COLO829 (cell line): ENCODE measurements at regions not wholly inside any gene's neighbourhood (a gene's known extent, or its start where the extent isn't known, plus 50 kb on each side); places are given as distances from the start of the nearest gene placed in this dataset.
"Not testable (repeated sequence)": the region's sequence is repeated elsewhere in the genome, so short reads cannot be mapped to it uniquely, and the experiment has no call there.

ENCODE experiments used
- DNase-seq: peaks from one replicate; pipeline ENCODE4 v3.0.0; 2012; ENCODE audit warnings: low spot score

- DNase-seq = no peak
These were observed 368.5 kb downstream of the DOK5 start for GRCh38 chr20:54843865-54844264.

GRCh38 chr20:54843431-54843830, 368.0 kb downstream of the DOK5 start:
- DNase-seq = no peak

DNA sequence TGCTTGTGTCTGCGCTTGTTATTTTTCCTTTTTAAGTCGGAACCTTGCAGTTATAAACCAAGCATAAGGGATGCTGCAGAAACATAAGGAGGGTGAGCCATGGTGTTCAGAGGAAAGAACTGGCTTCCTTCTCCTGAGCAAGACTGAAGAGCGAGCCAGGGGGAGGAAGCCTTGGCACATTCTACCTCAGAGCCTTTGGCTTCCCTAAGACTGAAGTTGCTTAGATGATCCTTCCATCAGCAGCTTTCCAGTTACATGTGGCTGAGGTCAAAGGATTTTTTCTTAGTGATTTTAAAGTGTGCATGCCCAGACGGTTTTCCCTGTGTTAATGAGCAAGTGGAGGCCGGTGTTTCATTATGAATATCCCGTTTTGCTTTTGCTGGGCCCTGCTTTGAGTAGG, 363.8 kb downstream of the DOK5 start:
- no peak for DNase-seq

DNA sequence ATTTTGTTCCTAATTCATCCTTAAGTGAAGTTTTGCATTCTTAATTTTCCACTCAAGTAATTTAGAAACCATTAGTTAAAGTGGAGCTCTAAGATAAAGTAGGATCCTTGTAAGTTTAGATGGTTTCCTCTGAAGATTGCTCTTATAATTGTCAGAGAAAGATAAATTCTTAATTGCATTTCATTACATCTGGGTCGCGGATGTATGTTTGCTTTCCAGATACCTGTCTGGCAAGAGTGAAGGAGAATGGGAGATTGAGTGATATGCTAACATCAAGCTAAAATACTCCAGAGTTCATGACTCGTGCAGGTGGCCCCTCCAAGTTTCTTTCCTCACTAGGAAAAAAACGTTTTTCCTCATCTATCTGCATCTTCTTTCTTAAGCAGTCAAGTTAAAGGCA, 361.8 kb downstream of the DOK5 start:
- DNase-seq = no peak

DNA sequence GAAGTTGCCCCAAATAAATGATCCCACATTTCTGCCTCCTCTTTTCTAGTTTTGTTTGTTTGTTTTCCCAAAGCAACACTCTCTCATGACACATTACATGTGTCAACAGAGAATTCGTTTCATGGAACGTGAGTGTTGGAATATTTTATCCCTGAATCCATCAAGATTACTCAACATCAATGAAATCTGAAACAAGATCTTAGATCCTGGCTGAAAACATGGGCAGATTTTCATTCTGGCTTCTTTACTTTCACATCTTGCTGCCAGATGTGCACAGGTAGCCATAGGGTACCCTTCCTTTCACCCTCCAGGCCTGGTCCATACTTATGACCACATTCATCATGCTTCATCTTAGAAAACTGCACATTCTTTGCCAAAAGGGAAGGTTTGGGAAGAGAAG, 347.0 kb downstream of the DOK5 start:
- DNase-seq = no peak

- DNase-seq = no peak
These were observed 345.0 kb downstream of the DOK5 start for GRCh38 chr20:54820392-54820791.

DNA sequence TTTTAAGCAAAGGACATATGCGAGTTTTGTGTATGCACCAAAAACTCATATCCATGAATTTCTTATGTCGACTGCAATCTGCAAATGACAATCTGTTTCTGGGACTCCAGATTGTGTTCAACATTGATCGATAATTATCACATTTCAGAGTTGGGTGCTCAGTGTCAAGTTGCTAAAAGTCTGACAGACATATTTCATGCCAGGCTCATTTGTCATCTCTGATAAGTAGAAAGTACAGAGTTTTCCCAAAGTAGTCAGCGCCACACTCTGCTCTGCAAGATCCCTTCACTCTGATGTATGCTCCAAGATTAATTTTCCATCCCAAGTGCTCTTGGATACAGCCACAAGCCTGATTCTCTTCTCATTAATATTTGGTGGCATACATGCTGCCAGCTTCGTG, 331.1 kb downstream of the DOK5 start:
- no peak for DNase-seq

GRCh38 chr20:54794874-54795273, 319.5 kb downstream of the DOK5 start:
- DNase-seq = no peak

DNA sequence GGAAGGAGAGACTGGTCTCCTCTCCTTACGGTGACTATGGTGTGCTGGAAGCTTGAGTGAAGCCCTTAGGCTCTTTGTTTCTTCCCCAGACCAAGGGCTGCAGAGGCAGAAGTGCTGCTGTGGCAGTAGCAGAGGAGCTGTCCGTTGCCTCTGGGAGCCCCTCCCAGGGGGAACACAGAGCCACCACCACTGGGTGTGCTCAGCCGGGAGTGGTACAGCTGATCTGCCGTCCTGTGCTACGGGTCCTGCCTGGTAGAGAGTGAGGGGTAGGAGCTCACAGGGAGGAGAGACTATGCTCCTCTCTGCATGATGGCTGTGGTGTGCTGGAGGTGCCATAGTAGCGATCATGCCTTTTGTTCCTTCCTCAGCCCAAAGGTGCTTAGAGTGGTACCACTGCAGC, 318.7 kb downstream of the DOK5 start:
- DNase-seq = no peak

DNA sequence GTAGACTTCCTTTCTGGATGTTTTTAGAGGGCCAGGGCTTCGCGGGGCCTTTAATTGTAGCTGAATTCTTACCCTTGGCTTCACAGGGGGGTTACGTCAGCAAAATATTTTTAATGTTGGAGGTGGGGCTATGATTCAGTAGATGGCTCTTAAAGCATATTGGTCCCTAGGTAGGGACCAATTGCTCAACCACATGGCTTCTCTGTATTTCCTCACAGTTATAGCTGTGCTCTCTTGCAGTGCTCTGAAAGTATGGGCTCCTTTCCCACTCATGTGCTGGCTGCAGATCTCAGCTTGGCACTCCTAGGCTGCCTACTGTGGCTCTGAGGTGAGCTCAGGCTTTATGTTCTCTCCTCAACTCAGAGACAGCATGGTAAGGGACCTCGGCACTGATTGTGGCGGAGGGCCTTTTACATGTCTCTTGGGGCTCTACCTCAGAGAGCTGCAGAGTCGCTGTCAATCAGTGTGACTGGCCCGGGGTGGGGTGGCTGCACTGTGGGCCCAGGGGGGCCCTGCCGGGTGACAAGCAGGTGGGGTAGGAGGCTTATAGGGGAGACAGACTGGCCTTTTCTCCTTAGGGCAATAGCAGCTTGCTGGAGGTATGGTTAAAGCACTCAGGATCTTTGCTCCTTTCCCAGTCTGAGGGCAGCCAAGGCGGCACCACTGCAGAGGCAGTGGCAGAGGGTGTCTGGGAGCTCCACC, 318.0 kb downstream of the DOK5 start:
- no peak for DNase-seq

DNA sequence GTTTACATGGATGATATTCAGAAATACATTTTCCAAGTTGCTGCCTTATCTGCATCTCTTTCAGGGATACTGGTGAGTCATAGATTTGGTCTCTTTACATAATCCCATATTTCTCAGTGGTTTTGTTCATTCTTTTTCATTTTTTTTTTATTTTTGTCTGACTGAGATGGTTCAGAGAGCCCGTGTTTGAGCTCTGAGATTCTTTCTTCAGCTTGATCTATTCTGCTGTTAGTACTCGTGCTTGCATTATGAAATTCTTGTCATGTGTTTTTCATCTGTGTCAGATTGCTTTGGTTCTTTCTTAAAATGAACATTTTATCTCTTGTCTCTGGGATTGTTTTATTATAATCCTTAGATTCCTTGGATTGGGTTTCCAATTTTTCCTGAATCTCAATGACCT, 317.3 kb downstream of the DOK5 start:
- DNase-seq = no peak

- DNase-seq = not testable (repeated sequence)
These were observed 312.9 kb downstream of the DOK5 start for GRCh38 chr20:54788260-54788659.

GRCh38 chr20:54782758-54783157, 307.4 kb downstream of the DOK5 start:
- not testable (repeated sequence) for DNase-seq

GRCh38 chr20:54774426-54774825, 299.0 kb downstream of the DOK5 start:
- DNase-seq = no peak

- no peak for DNase-seq
These were observed 298.2 kb downstream of the DOK5 start for GRCh38 chr20:54773643-54774000.

- no peak for DNase-seq
These were observed 297.7 kb downstream of the DOK5 start for GRCh38 chr20:54772893-54773642.

- DNase-seq = no peak
These were observed 291.1 kb downstream of the DOK5 start for GRCh38 chr20:54766483-54766882.

DNA sequence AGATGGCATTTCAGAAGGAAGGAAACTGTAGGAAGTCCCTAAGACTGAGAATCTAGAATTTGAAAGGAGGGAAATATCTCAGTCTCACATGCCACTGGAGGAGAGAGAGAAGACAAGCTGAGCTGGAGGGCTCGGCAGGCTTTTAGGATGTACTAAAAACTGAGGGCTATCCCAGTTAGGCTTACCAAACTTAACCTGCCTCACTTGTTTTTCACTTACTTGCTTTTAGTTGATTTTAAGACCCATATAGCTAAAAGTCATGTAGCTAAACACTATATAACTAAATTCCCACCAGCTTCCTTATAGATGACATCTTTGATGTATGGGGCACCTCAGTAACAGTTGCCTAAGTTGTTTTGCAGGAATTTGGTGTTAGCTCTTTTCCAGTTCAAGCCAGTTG, 288.0 kb downstream of the DOK5 start:
- no peak for DNase-seq

- no peak for DNase-seq
These were observed 284.2 kb downstream of the DOK5 start for GRCh38 chr20:54759589-54759988.

DNA sequence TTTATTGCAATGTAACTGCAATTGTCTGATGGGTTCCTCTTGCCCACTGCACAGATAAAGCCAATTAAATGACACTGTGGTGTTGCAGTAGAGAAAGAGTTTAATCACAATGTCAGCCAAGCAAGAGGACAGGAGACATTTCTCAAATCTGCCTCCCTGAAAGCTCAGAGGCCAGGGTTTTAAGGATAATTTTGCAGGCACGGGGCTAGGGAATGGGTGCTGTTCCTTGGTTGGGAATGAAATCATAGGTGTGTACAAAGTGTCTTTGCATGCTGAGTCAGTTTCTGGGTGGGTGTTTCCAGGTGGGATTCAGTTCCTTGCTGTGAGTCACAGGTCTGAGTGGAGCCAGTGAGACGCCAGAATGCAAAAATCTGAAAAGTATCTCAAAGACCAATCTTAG, 271.4 kb downstream of the DOK5 start:
- DNase-seq = no peak

GRCh38 chr20:54745780-54746179, 270.4 kb downstream of the DOK5 start:
- no peak for DNase-seq

GRCh38 chr20:54744097-54744496, 268.7 kb downstream of the DOK5 start:
- no peak for DNase-seq

- no peak for DNase-seq
These were observed 266.8 kb downstream of the DOK5 start for GRCh38 chr20:54742193-54742592.

DNA sequence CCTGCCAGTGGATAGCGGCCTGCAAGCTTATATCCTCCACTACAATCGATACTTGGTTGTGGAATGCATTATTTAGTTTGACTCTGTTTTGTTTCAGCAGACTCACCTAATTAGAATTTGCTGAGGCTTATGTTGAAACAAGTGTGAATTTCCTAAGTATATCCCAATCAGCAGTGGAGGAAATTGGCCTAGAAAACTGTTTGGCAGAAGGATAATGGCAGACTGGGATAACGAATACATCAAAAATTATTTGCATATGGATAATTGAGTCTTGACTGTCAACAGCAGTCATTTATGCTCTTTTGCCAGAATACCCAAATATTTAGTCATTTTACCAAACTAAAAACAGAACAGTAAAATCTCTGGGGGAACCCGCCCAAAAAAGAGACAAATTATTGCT, 261.0 kb downstream of the DOK5 start:
- DNase-seq = no peak
